Endothelial cell of umbilical vein (primary cell): ENCODE measurements at regions not wholly inside any gene's neighbourhood (a gene's known extent, or its start where the extent isn't known, plus 50 kb on each side); places are given as distances from the start of the nearest gene placed in this dataset.

Experiments
- CTCF ChIP-seq, 2 donors: IDR thresholded peaks; 1 replicate in 1 of 2; 2 replicates in 1 of 2; pipeline ENCODE4 v1.5.1; 2011; ENCODE audit warnings: low read length in 2 of 2, mild to moderate bottlenecking in 2 of 2, moderate library complexity in 2 of 2, control low read depth in 1 of 2, inconsistent platforms in 1 of 2, low read depth in 1 of 2; ENCODE audit not compliant: insufficient read depth in 1 of 2; ENCODE audit errors: extremely low read depth in 1 of 2
- EZH2 ChIP-seq: IDR thresholded peaks from 2 replicates; pipeline ENCODE4 v1.6.1; 2012; ENCODE audit warnings: borderline replicate concordance, low read depth, mild to moderate bottlenecking, moderate library complexity, low read length, inconsistent platforms; ENCODE audit not compliant: severe bottlenecking
- POLR2A ChIP-seq: IDR thresholded peaks from 2 replicates; pipeline ENCODE4 v1.6.1; 2012; ENCODE audit warnings: low read depth, mild to moderate bottlenecking, control low read depth, low read length

- TF ChIP-seq CTCF (IDR thresholded peaks at IDR 0.05; ENCODE audit: extremely low read depth in 1 of 2, insufficient read depth in 1 of 2, low read depth in 1 of 2, low read length in 2 of 2), result no peak
- no peak for TF ChIP-seq EZH2
- no peak for TF ChIP-seq POLR2A
Measured at GRCh38 chr6:145286916-145287315, 448.4 kb downstream of the EPM2A start.
